ENCODE measurements at regions not wholly inside any gene's neighbourhood (a gene's known extent, or its start where the extent isn't known, plus 50 kb on each side); places are given as distances from the start of the nearest gene placed in this dataset.

GRCh38 chr16:51698647-51699046 is 547.6 kb upstream of the SALL1 start:
- no peaks in the 10 kb centered on the region for H3K4me1 ChIP-seq
- DNase-seq = no peak
- in situ Hi-C loops (cut with MboI; ENCODE audit: low pct_ligation_motif_present in 1 of 4, low pct_unique_long_range_greater_than_20kb in 1 of 4, low sequenced_read_pairs in 3 of 4) (no loop called here), intact Hi-C loops (cut with DNase I; ENCODE audit: low total_unique reads) (no loop called here)
- H3K4me3 ChIP-seq = no peak overlapping the region
- H3K27ac ChIP-seq = no peak overlapping the region
- no peaks in the 10 kb centered on the region for H3K27me3 ChIP-seq
- WGBS, 2 donors (ENCODE audit: low coverage in 1 of 2) = 51 to 86% methylated on average over 2 of the region's 2 CpGs
- H3K9me3 ChIP-seq = peaks cover 0 to 3% of the 10 kb centered on the region in 2 donors
- TF ChIP-seq POLR2A (IDR thresholded peaks at IDR 0.05) (no peak), POLR2AphosphoS5 (IDR thresholded peaks at IDR 0.05) (no peak), CTCF (IDR thresholded peaks at IDR 0.05) (no peak), EP300 (IDR thresholded peaks at IDR 0.05; ENCODE audit: low read depth) (no peak)
- H3K36me3 ChIP-seq = no peaks in the 10 kb centered on the region

GRCh38 chr16:51697454-51697853 is 546.4 kb upstream of the SALL1 start:
- H3K4me3 ChIP-seq = no peak overlapping the region
- 58% methylated on average over 2 of the region's 2 CpGs; no CpG with 5 or more reads in 1 of the 2 donors for WGBS, 2 donors (ENCODE audit: low coverage in 1 of 2)
- in situ Hi-C loops (cut with MboI; ENCODE audit: low pct_ligation_motif_present in 1 of 4, low pct_unique_long_range_greater_than_20kb in 1 of 4, low sequenced_read_pairs in 3 of 4) = no loop called here
- H3K27ac ChIP-seq = no peak overlapping the region
- peaks cover 0 to 7% of the 10 kb centered on the region in 2 donors for H3K9me3 ChIP-seq
- intact Hi-C loops (cut with DNase I; ENCODE audit: low total_unique reads) = no loop called here
- H3K27me3 ChIP-seq = no peaks in the 10 kb centered on the region
- H3K36me3 ChIP-seq = no peaks in the 10 kb centered on the region
- no peaks in the 10 kb centered on the region for H3K4me1 ChIP-seq
- TF ChIP-seq CTCF (IDR thresholded peaks at IDR 0.05) (no peak), POLR2A (IDR thresholded peaks at IDR 0.05) (no peak), POLR2AphosphoS5 (IDR thresholded peaks at IDR 0.05) (no peak), EP300 (IDR thresholded peaks at IDR 0.05; ENCODE audit: low read depth) (no peak)
- DNase-seq = no peak

DNA sequence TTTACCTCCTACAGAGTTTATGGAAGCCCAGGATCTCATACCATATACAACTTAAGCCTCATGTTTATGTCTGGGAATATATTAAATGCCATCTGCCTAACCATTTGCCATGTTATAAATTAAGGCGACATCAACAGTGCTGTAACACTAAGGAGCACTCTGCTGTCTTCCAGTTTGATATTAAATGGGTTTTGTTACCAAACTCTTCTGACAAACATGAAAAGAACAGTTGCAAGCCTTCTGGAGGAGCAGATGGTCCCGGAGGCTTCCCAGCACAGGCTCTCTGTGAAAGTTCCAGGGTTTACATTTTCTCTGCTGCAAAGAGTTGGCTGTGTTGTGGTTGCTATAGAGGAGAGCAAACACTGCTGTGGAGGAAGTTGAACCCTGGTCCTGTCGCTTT is 545.3 kb upstream of the SALL1 start:
- no peaks in the 10 kb centered on the region for H3K4me1 ChIP-seq
- H3K27me3 ChIP-seq = no peaks in the 10 kb centered on the region
- TF ChIP-seq POLR2AphosphoS5 (IDR thresholded peaks at IDR 0.05) = no peak
- no peak for TF ChIP-seq CTCF (IDR thresholded peaks at IDR 0.05)
- TF ChIP-seq EP300 (IDR thresholded peaks at IDR 0.05; ENCODE audit: low read depth) = no peak
- TF ChIP-seq POLR2A (IDR thresholded peaks at IDR 0.05) = no peak
- H3K9me3 ChIP-seq = peaks cover 0 to 7% of the 10 kb centered on the region in 2 donors
- in situ Hi-C loops (cut with MboI; ENCODE audit: low pct_ligation_motif_present in 1 of 4, low pct_unique_long_range_greater_than_20kb in 1 of 4, low sequenced_read_pairs in 3 of 4) = no loop called here
- H3K4me3 ChIP-seq = no peak overlapping the region
- DNase-seq = no peak
- H3K36me3 ChIP-seq = no peaks in the 10 kb centered on the region
- intact Hi-C loops (cut with DNase I; ENCODE audit: low total_unique reads) = no loop called here
- no peak overlapping the region for H3K27ac ChIP-seq
- WGBS, 2 donors (ENCODE audit: low coverage in 1 of 2) = 38 to 41% methylated on average over 1 to 3 of the region's 3 CpGs

DNA sequence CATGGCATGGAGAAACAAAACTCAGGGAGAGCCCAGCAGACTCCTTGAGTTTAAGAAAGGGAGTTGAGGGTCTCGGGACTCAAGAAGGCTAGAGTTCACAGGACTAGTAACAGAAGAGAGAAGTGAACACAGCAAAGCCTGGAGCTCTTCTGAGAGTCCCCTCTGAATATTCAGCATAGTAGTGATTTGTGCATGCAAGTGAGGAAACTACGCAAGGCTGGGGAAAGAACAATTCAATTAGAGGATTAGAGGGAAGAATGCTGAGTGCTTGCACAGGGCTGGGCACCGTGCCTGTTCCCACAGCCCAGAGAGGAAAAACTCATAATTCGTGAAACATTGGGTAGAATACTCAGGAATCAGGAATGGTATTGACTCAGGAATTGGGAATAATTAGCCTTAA is 540.0 kb upstream of the SALL1 start:
- H3K9me3 ChIP-seq = peaks cover 0 to 7% of the 10 kb centered on the region in 2 donors
- no peak for DNase-seq
- H3K27me3 ChIP-seq = no peaks in the 10 kb centered on the region
- H3K27ac ChIP-seq = no peak overlapping the region
- no peaks in the 10 kb centered on the region for H3K4me1 ChIP-seq
- 76 to 85% methylated on average over 3 to 4 of the region's 4 CpGs for WGBS, 2 donors (ENCODE audit: low coverage in 1 of 2)
- no peaks in the 10 kb centered on the region for H3K36me3 ChIP-seq
- in situ Hi-C loops (cut with MboI; ENCODE audit: low pct_ligation_motif_present in 1 of 4, low pct_unique_long_range_greater_than_20kb in 1 of 4, low sequenced_read_pairs in 3 of 4) = no loop called here
- H3K4me3 ChIP-seq = no peak overlapping the region
- no peak for TF ChIP-seq POLR2A (IDR thresholded peaks at IDR 0.05)
- no peak for TF ChIP-seq POLR2AphosphoS5 (IDR thresholded peaks at IDR 0.05)
- no peak for TF ChIP-seq CTCF (IDR thresholded peaks at IDR 0.05)
- no peak for TF ChIP-seq EP300 (IDR thresholded peaks at IDR 0.05; ENCODE audit: low read depth)
- intact Hi-C loops (cut with DNase I; ENCODE audit: low total_unique reads) = no loop called here

Measured in transverse colon (tissue), 4 donors.